ENCODE measurements at regions not wholly inside any gene's neighbourhood (a gene's known extent, or its start where the extent isn't known, plus 50 kb on each side); places are given as distances from the start of the nearest gene placed in this dataset.

- TF ChIP-seq CTCF (conservative IDR thresholded peaks at IDR 0.05 in 1 of 2, IDR thresholded peaks at IDR 0.05 in 1 of 2; ENCODE audit: low read depth in 1 of 2, low read length in 2 of 2) (no peak), EZH2 (IDR thresholded peaks at IDR 0.05; ENCODE audit: low read length, missing control alignments) (no peak)
Measured at GRCh38 chr10:118853916-118854315, 99.1 kb upstream of the CACUL1 start.

Measured in fibroblast of lung (primary cell).